ENCODE measurements at regions not wholly inside any gene's neighbourhood (a gene's known extent, or its start where the extent isn't known, plus 50 kb on each side); places are given as distances from the start of the nearest gene placed in this dataset.

DNA sequence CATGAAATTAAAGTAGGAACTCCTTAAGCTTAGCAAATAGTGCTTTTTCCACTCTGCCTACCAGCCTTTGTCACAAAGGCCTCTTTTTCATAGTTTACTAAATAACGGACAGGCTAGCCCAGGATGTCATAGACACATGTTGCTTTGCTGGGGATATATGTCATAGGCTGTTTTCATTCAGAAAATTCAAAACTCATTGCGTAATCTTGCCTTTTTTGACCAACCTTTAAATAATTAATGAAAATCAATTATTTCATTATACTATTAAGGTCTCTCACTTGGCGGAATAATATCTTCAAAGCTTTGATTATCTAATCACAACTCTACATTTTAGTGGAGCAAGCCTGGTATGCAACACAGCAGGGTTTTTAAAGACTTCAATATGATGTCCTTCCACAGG lies 1245.7 kb upstream of the LRRTM1 start:
- no peak overlapping the region for H3K27ac ChIP-seq
- TF ChIP-seq, protein P1, sequence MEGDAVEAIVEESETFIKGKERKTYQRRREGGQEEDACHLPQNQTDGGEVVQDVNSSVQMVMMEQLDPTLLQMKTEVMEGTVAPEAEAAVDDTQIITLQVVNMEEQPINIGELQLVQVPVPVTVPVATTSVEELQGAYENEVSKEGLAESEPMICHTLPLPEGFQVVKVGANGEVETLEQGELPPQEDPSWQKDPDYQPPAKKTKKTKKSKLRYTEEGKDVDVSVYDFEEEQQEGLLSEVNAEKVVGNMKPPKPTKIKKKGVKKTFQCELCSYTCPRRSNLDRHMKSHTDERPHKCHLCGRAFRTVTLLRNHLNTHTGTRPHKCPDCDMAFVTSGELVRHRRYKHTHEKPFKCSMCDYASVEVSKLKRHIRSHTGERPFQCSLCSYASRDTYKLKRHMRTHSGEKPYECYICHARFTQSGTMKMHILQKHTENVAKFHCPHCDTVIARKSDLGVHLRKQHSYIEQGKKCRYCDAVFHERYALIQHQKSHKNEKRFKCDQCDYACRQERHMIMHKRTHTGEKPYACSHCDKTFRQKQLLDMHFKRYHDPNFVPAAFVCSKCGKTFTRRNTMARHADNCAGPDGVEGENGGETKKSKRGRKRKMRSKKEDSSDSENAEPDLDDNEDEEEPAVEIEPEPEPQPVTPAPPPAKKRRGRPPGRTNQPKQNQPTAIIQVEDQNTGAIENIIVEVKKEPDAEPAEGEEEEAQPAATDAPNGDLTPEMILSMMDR (conservative IDR thresholded peaks at IDR 0.05), result no peak

DNA sequence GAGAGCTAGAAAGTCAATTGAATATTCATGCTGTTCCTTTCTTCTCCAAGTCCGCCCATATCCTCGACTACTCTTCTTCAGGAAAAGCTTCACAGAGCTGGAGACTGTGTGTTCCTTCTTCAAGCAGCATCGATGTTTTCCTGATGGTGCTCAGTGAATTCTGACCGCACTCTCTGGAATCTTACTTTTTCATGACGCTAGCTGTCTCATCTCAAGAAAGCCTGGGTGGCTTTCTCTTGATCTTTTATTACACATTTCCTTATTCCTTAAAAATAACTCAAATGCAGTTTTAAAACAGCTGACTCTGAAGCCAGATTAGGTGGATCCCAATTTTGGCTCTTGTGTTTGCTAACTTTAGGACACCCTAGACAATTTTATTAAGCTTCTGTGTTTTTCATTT lies 1245.1 kb upstream of the LRRTM1 start:
- H3K27ac ChIP-seq, result no peak overlapping the region
- TF ChIP-seq, protein P1 (conservative IDR thresholded peaks at IDR 0.05), result no peak

DNA sequence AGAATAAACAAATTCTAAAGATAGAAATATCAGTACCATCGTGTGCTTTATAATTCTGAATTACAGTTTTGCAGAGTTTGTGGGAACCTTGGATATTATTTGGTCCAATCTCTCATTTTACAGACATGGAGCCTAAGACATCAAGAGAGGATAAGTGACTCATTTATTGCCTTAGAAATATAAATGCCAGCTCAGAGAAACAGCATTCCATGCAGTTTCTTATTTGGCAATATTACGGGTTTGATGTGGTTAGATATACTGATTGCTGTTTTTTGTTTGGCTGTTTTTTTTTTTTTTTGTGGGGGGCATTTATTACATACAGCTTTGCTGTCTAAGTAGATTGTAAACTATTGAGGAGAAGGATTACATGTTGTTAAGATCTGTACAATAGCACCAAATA lies 1241.1 kb upstream of the LRRTM1 start:
- TF ChIP-seq, protein P1 (conservative IDR thresholded peaks at IDR 0.05), result no peak

DNA sequence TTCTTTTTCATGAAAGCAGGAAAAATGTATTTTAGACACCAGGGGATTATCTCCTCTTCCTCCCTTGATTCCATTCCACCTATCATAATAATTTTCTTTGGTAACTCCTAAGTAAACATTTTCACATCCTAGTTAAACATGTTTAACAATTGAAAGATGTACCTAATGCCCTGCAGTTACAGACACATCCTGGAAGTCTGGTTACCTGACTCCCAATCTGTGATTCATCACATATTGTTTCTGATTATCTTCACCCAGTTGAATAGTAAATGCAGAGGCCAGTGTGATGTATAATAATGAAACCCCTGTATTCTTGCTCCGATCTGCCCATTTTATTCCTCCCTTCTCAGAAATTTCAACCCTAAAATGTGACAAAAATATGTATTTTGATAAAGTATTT lies 1237.6 kb upstream of the LRRTM1 start:
- H3K27ac ChIP-seq, result no peak overlapping the region

More for the DNA sequence above, 1241.1 kb upstream of the LRRTM1 start:
- no peak overlapping the region for H3K27ac ChIP-seq

DNA sequence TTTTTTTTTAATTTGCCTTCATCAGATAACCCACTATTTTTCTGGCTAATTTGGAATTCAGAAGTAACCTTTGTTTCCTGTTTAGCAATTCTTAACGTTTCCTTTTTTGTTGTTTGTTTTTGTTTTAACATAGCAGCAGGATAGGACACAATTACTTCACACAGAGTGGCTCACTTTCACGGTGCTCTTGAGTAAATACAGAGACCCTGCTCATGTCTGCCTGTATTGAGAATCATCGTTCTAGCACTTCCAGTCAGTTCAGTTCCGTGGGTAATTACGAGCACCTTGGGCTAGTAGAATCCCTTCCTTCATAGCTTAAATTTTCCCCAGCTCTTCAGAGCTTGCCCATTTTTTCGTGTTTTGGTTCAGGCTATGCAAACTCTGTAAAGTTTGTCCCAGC lies 1225.4 kb upstream of the LRRTM1 start:
- no peak overlapping the region for H3K27ac ChIP-seq
- TF ChIP-seq, protein P1 (conservative IDR thresholded peaks at IDR 0.05), result no peak

More for the DNA sequence above, 1237.6 kb upstream of the LRRTM1 start:
- TF ChIP-seq, protein P1 (conservative IDR thresholded peaks at IDR 0.05), result no peak

DNA sequence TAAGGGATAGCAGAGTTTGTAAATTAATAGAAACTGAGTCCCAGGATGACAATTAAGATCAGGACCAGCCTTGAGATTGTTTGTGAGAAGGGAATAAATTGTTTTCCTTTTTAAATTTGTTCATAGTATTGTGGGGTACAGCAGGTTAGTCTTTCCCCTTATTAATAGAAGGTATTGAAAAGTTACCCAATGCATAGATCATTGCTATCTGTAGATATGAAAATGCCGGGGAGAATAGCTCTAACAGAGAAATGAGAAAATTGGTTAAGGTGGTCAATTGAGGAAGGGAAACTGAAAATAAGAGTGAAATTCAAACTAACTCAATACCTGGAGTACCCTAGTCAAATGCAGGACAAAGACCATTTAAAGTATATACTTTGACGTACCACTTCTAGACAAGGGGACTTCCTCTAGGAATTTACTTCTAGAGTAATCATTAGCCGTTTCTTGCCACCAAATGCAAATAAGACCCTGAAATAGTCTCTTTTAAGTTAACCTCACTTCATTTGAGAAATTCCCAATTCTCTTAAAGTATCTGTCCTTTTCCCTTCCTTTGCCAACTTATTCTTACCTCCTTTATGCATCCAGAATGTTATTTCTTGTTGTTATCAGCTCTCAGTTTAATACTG lies 1224.4 kb upstream of the LRRTM1 start:
- no peak overlapping the region for H3K27ac ChIP-seq

DNA sequence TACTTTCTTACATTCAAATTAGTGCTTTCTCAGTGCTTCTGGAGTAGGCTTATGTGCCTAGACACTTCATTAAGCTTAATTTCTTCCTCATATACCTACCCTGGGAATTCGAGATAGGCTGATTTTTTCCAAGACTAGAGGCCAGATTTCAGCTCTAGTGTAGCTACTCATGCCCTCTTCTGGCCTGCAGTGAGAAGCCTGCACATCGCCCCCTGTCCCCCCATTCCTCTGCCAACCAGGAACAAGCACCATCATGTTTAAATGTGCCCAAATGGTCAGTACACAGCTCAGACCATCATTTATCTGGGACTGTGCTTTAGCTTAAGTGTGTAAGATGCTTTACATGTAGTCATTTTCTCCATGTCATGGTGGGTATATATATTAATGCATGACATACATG lies 1218.8 kb upstream of the LRRTM1 start:
- no peak overlapping the region for H3K27ac ChIP-seq
- TF ChIP-seq, protein P1 (conservative IDR thresholded peaks at IDR 0.05), result no peak

More for the DNA sequence above, 1224.4 kb upstream of the LRRTM1 start:
- TF ChIP-seq, protein P1 (conservative IDR thresholded peaks at IDR 0.05), result no peak

Measured in VCaP (cell line).